Neural crest cell (in vitro differentiated cells): ENCODE measurements at regions not wholly inside any gene's neighbourhood (a gene's known extent, or its start where the extent isn't known, plus 50 kb on each side); places are given as distances from the start of the nearest gene placed in this dataset.

Experiments used
- DNase-seq: peaks from one replicate; pipeline ENCODE4 v3.0.0; 2021; ENCODE audit warnings: low read depth, mixed read lengths, low spot score
- H3K27ac Mint-ChIP-seq: one replicate; pipeline ENCODE4 v1.8.0; 2021; ENCODE audit warnings: mild to moderate bottlenecking, mixed read lengths; ENCODE audit not compliant: unreplicated experiment
- H3K27me3 Mint-ChIP-seq: 2 replicates; pipeline ENCODE4 v1.8.0; 2021; ENCODE audit warnings: low read depth, mild to moderate bottlenecking, mixed read lengths
- H3K36me3 Mint-ChIP-seq: 2 replicates; pipeline ENCODE4 v1.8.0; 2021; ENCODE audit warnings: low read depth, mild to moderate bottlenecking, mixed read lengths
- H3K4me1 Mint-ChIP-seq: 2 replicates; pipeline ENCODE4 v1.8.0; 2021; ENCODE audit warnings: mixed read lengths
- H3K4me3 Mint-ChIP-seq: one replicate; pipeline ENCODE4 v1.8.0; 2021; ENCODE audit warnings: mild to moderate bottlenecking, mixed read lengths
- H3K9me3 Mint-ChIP-seq: 2 replicates; pipeline ENCODE4 v1.8.0; 2021; ENCODE audit warnings: mixed read lengths
- TF ChIP-seq, protein P1 (sequence below): fragments of 200-600 bp; sonication (generic); conservative IDR thresholded peaks from 2 replicates; pipeline ENCODE4 v1.5.0; 2021; ENCODE audit warnings: antibody characterized with exemption, mild to moderate bottlenecking

DNA sequence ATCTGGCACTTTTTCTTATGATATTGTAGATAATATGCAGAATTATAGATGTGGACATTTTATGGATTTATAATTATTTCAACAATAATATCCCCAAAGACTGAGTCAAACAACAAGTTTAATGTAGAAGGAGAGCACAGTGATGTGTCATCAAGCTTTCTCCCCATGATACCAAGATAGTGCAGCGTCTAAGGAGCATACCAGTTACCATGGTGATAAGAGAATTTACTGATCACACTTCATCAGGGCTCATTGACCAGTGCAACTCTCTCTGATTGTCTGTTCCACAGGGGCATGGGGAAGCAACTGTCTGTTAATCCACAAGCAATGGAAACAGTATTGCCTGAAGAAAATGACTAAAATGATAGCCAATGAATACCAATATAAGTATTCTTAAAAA lies 209.6 kb upstream of the DPYD start:
- Mint-ChIP-seq H3K9me3 (no peaks in the 10 kb centered on the region), H3K27ac (no peak overlapping the region), H3K36me3 (no peaks in the 10 kb centered on the region), H3K27me3 (no peaks in the 10 kb centered on the region), H3K4me3 (no peak overlapping the region), H3K4me1 (no peaks in the 10 kb centered on the region)
- DNase-seq = no peak
- TF ChIP-seq, protein P1, sequence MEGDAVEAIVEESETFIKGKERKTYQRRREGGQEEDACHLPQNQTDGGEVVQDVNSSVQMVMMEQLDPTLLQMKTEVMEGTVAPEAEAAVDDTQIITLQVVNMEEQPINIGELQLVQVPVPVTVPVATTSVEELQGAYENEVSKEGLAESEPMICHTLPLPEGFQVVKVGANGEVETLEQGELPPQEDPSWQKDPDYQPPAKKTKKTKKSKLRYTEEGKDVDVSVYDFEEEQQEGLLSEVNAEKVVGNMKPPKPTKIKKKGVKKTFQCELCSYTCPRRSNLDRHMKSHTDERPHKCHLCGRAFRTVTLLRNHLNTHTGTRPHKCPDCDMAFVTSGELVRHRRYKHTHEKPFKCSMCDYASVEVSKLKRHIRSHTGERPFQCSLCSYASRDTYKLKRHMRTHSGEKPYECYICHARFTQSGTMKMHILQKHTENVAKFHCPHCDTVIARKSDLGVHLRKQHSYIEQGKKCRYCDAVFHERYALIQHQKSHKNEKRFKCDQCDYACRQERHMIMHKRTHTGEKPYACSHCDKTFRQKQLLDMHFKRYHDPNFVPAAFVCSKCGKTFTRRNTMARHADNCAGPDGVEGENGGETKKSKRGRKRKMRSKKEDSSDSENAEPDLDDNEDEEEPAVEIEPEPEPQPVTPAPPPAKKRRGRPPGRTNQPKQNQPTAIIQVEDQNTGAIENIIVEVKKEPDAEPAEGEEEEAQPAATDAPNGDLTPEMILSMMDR = no peak

DNA sequence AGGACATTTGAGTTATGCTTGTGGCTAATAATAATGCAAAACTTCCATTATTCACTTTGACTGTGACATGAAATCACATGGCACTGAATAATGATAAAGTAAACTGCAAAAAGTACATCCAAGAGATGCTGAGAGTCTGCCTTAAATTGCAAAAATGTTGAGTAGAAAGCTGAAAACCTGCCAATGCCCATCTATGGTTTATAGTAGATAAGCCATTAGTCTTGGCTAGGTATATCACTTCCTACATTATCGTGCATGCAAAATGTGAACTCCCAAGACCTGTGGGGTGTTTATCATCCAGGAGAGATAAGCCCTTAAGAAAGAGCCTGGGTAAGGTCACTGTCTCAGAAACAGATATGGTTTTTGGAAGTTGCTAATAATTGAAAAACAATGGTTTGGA lies 208.7 kb upstream of the DPYD start:
- Mint-ChIP-seq H3K9me3 (no peaks in the 10 kb centered on the region), H3K27me3 (no peaks in the 10 kb centered on the region), H3K4me1 (no peaks in the 10 kb centered on the region), H3K36me3 (no peaks in the 10 kb centered on the region), H3K4me3 (no peak overlapping the region), H3K27ac (no peak overlapping the region)
- TF ChIP-seq, protein P1 = no peak
- DNase-seq = no peak

DNA sequence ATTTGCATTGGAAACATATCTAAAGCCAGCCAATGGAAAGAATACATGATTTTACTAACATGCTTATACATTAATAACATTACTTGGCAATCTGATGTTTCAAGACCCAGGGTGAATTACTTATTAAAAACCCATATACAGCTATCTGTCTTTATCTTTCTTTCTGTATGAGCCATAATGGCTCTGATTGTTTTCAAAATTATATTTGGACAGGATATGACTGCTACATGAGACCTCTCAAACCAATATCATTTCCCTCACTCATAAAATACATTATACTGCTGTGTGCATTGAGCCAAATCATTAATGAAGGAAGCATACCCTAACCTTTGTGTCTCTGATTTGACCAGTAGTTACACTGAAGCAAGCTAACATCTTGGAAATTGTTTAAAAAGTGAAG lies 205.9 kb upstream of the DPYD start:
- H3K4me1 Mint-ChIP-seq = no peaks in the 10 kb centered on the region
- H3K27ac Mint-ChIP-seq = no peak overlapping the region
- H3K4me3 Mint-ChIP-seq = no peak overlapping the region
- no peaks in the 10 kb centered on the region for H3K27me3 Mint-ChIP-seq
- no peak for DNase-seq
- TF ChIP-seq, protein P1 = no peak
- no peaks in the 10 kb centered on the region for H3K36me3 Mint-ChIP-seq
- H3K9me3 Mint-ChIP-seq = no peaks in the 10 kb centered on the region

- no peak for DNase-seq
- no peaks in the 10 kb centered on the region for H3K4me1 Mint-ChIP-seq
- no peak overlapping the region for H3K27ac Mint-ChIP-seq
- H3K36me3 Mint-ChIP-seq = no peaks in the 10 kb centered on the region
- TF ChIP-seq, protein P1 = no peak
- H3K4me3 Mint-ChIP-seq = no peak overlapping the region
- no peaks in the 10 kb centered on the region for H3K9me3 Mint-ChIP-seq
- H3K27me3 Mint-ChIP-seq = no peaks in the 10 kb centered on the region
Observed at GRCh38 chr1:98121646-98122045, 200.8 kb upstream of the DPYD start.

DNA sequence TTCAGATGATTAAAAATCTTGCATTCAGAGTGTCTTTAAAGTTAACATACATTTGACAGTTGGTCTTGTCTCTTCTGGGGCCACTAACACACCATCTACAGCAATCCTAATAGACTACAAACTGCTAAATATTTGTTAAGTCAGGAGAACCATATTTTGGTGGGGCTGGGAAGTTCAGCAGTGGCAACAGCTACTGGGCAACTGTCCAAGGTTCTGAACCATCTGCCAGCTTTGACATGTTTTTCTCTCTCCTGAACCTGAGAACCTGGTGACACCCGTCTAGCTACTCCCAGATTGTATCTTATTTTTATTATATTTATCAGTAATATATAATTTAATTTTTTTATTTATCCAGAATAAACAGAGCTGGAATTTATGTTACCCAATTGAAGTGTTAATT lies 199.0 kb upstream of the DPYD start:
- no peak overlapping the region for H3K4me3 Mint-ChIP-seq
- no peaks in the 10 kb centered on the region for H3K27me3 Mint-ChIP-seq
- peak; percentile 15 for DNase-seq
- H3K4me1 Mint-ChIP-seq = no peaks in the 10 kb centered on the region
- no peaks in the 10 kb centered on the region for H3K36me3 Mint-ChIP-seq
- H3K9me3 Mint-ChIP-seq = no peaks in the 10 kb centered on the region
- H3K27ac Mint-ChIP-seq = no peak overlapping the region
- TF ChIP-seq, protein P1 = no peak

- no peaks in the 10 kb centered on the region for H3K4me1 Mint-ChIP-seq
- H3K27me3 Mint-ChIP-seq = no peaks in the 10 kb centered on the region
- H3K27ac Mint-ChIP-seq = no peak overlapping the region
- DNase-seq = no peak
- peaks cover 2% of the 10 kb centered on the region for H3K9me3 Mint-ChIP-seq
- TF ChIP-seq, protein P1 = no peak
- H3K4me3 Mint-ChIP-seq = no peak overlapping the region
- no peaks in the 10 kb centered on the region for H3K36me3 Mint-ChIP-seq
Observed at GRCh38 chr1:98113811-98114210, 193.0 kb upstream of the DPYD start.
